ENCODE measurements at regions not wholly inside any gene's neighbourhood (a gene's known extent, or its start where the extent isn't known, plus 50 kb on each side); places are given as distances from the start of the nearest gene placed in this dataset.

- Histone ChIP-seq H3K4me1 (no peaks in the 10 kb centered on the region), H3K36me3 (no peaks in the 10 kb centered on the region), H3K79me2 (ENCODE audit: low read depth) (no peaks in the 10 kb centered on the region), H3F3A (ENCODE audit: low read depth) (no peaks in the 10 kb centered on the region), H3K9me3 (ENCODE audit: low read depth) (no peaks in the 10 kb centered on the region), H3K4me3 (no peak overlapping the region), H3K27me3 (no peaks in the 10 kb centered on the region), H3K4me2 (no peak overlapping the region), H3K27ac (no peak overlapping the region), H2AFZ (replicated peaks) (peak overlapping the region; percentile 1), H4K20me1 (ENCODE audit: low read depth) (no peaks in the 10 kb centered on the region), H3K9ac (no peak overlapping the region)
- TF ChIP-seq CTCF (IDR thresholded peaks at IDR 0.05) (peak; percentile 52), EZH2phosphoT487 (IDR thresholded peaks at IDR 0.05) (no peak)
- Mint-ChIP-seq H3K36me3 (no peaks in the 10 kb centered on the region), H3K4me3 (no peak overlapping the region), H3K4me1 (peaks cover 7% of the 10 kb centered on the region), H3K27me3 (ENCODE audit: insufficient read depth, low read depth) (no peaks in the 10 kb centered on the region), H3K9me3 (no peaks in the 10 kb centered on the region), H3K27ac (no peak overlapping the region)
- peak; percentile 37 for DNase-seq (ENCODE audit: low spot score)
Measured at GRCh38 chr18:42635378-42636048, 480.0 kb downstream of the RIT2 start.

- Histone ChIP-seq H3K9me3 (ENCODE audit: low read depth) (no peaks in the 10 kb centered on the region), H3K27me3 (no peaks in the 10 kb centered on the region), H3K4me3 (no peak overlapping the region), H2AFZ (replicated peaks) (peak overlapping the region; percentile 1), H3K79me2 (ENCODE audit: low read depth) (no peaks in the 10 kb centered on the region), H3K4me1 (no peaks in the 10 kb centered on the region), H3K36me3 (no peaks in the 10 kb centered on the region), H3F3A (ENCODE audit: low read depth) (no peaks in the 10 kb centered on the region), H3K27ac (no peak overlapping the region), H3K4me2 (no peak overlapping the region), H4K20me1 (ENCODE audit: low read depth) (no peaks in the 10 kb centered on the region), H3K9ac (no peak overlapping the region)
- TF ChIP-seq EZH2 (IDR thresholded peaks at IDR 0.05) (no peak), EZH2phosphoT487 (IDR thresholded peaks at IDR 0.05) (no peak), CTCF (IDR thresholded peaks at IDR 0.05) (no peak)
- no peaks in the 10 kb centered on the region for H3K9me3 Mint-ChIP-seq
- no peak for DNase-seq (ENCODE audit: low spot score)
- no peaks in the 10 kb centered on the region for H3K36me3 Mint-ChIP-seq
- H3K4me3 Mint-ChIP-seq: no peak overlapping the region
- H3K27me3 Mint-ChIP-seq (ENCODE audit: insufficient read depth, low read depth): no peaks in the 10 kb centered on the region
- H3K4me1 Mint-ChIP-seq: peaks cover 6% of the 10 kb centered on the region
- no peak overlapping the region for H3K27ac Mint-ChIP-seq
Measured at GRCh38 chr18:42636309-42636708, 479.2 kb downstream of the RIT2 start.

GRCh38 chr18:42640160-42640559 is 475.3 kb downstream of the RIT2 start:
- Histone ChIP-seq H3K27ac (no peak overlapping the region), H2AFZ (replicated peaks) (no peak overlapping the region), H3K4me3 (no peak overlapping the region), H3K4me1 (no peaks in the 10 kb centered on the region), H3K9ac (no peak overlapping the region), H3K4me2 (no peak overlapping the region), H3K27me3 (no peaks in the 10 kb centered on the region), H3K9me3 (ENCODE audit: low read depth) (no peaks in the 10 kb centered on the region), H3F3A (ENCODE audit: low read depth) (no peaks in the 10 kb centered on the region), H4K20me1 (ENCODE audit: low read depth) (no peaks in the 10 kb centered on the region), H3K79me2 (ENCODE audit: low read depth) (no peaks in the 10 kb centered on the region), H3K36me3 (no peaks in the 10 kb centered on the region)
- no peak overlapping the region for H3K4me3 Mint-ChIP-seq
- H3K4me1 Mint-ChIP-seq: peaks cover 2% of the 10 kb centered on the region
- H3K27ac Mint-ChIP-seq: no peak overlapping the region
- no peak for DNase-seq (ENCODE audit: low spot score)
- H3K9me3 Mint-ChIP-seq: no peaks in the 10 kb centered on the region
- no peaks in the 10 kb centered on the region for H3K36me3 Mint-ChIP-seq
- no peaks in the 10 kb centered on the region for H3K27me3 Mint-ChIP-seq (ENCODE audit: insufficient read depth, low read depth)
- no peak for TF ChIP-seq EZH2phosphoT487 (IDR thresholded peaks at IDR 0.05)
- TF ChIP-seq EZH2 (IDR thresholded peaks at IDR 0.05): no peak
- TF ChIP-seq CTCF (IDR thresholded peaks at IDR 0.05): no peak

All from neural progenitor cell (in vitro differentiated cells).